T47D (cell line): ENCODE measurements at regions not wholly inside any gene's neighbourhood (a gene's known extent, or its start where the extent isn't known, plus 50 kb on each side); places are given as distances from the start of the nearest gene placed in this dataset.

Experiments used
- DNase-seq, 2 experiments: peaks; one replicate each; pipeline versions ENCODE4 v3.0.0 to v3.0.0-alpha.2; 2011 to 2012; ENCODE audit warnings: low read depth in 1 of 2, low spot score in 1 of 2
- JUND ChIP-seq: IDR thresholded peaks from 2 replicates; pipeline ENCODE4 v1.6.1; 2012; ENCODE audit warnings: low read depth
- in situ Hi-C: cut with HindIII; loops from 2 replicates; pipeline ENCODE4 v1.10.0; 2016; ENCODE audit warnings: low sequenced_read_pairs, low pct_unique_long_range_greater_than_20kb

GRCh38 chr3:64464955-64465354, 222.8 kb downstream of the ADAMTS9 start:
- no peak for TF ChIP-seq JUND
- DNase-seq = no peak
- in situ Hi-C loops = no loop called here

- no peak for DNase-seq
- TF ChIP-seq JUND = no peak
- in situ Hi-C loops = no loop called here
Observed at GRCh38 chr3:64463981-64464380, 223.8 kb downstream of the ADAMTS9 start.

- DNase-seq = no peak
- in situ Hi-C loops = no loop called here
- no peak for TF ChIP-seq JUND
Observed at GRCh38 chr3:64462203-64462602, 225.6 kb downstream of the ADAMTS9 start.

GRCh38 chr3:64460877-64461276, 226.9 kb downstream of the ADAMTS9 start:
- in situ Hi-C loops = no loop called here
- no peak for TF ChIP-seq JUND
- DNase-seq = no peak

- DNase-seq = no peak
- no peak for TF ChIP-seq JUND
- in situ Hi-C loops = no loop called here
Observed at GRCh38 chr3:64460141-64460730, 227.6 kb downstream of the ADAMTS9 start.

GRCh38 chr3:64459711-64460110, 228.1 kb downstream of the ADAMTS9 start:
- TF ChIP-seq JUND = no peak
- no peak for DNase-seq
- in situ Hi-C loops = no loop called here

- in situ Hi-C loops = no loop called here
- no peak for DNase-seq
- TF ChIP-seq JUND = no peak
Observed at GRCh38 chr3:64457811-64458210, 230.0 kb downstream of the ADAMTS9 start.

- in situ Hi-C loops = no loop called here
- TF ChIP-seq JUND = no peak
Observed at GRCh38 chr3:64456674-64457073, 231.1 kb downstream of the ADAMTS9 start.

GRCh38 chr3:64455351-64455750, 230.1 kb upstream of the PRICKLE2 start:
- in situ Hi-C loops = no loop called here
- TF ChIP-seq JUND = no peak
- no peak for DNase-seq

More at GRCh38 chr3:64456674-64457073, 231.1 kb downstream of the ADAMTS9 start:
- DNase-seq = no peak

- no peak for DNase-seq
- TF ChIP-seq JUND = no peak
- in situ Hi-C loops = no loop called here
Observed at GRCh38 chr3:64454768-64455167, 229.5 kb upstream of the PRICKLE2 start.

GRCh38 chr3:64454179-64454578, 228.9 kb upstream of the PRICKLE2 start:
- in situ Hi-C loops = no loop called here
- TF ChIP-seq JUND = no peak
- DNase-seq = no peak

GRCh38 chr3:64451283-64452012, 226.2 kb upstream of the PRICKLE2 start:
- TF ChIP-seq JUND = no peak
- DNase-seq = no peak
- in situ Hi-C loops = no loop called here

GRCh38 chr3:64450396-64450956, 225.2 kb upstream of the PRICKLE2 start:
- DNase-seq = no peak
- in situ Hi-C loops = no loop called here
- no peak for TF ChIP-seq JUND
